Fibroblast of skin of left quadriceps (primary cell): ENCODE measurements at regions not wholly inside any gene's neighbourhood (a gene's known extent, or its start where the extent isn't known, plus 50 kb on each side); places are given as distances from the start of the nearest gene placed in this dataset.
"Not testable (repeated sequence)": the region's sequence is repeated elsewhere in the genome, so short reads cannot be mapped to it uniquely, and the experiment has no call there.

Experiments used
- DNase-seq, 2 experiments: peaks; one replicate each; pipeline ENCODE4 v3.0.0-alpha.2; 2013; ENCODE audit warnings: low read depth in 2 of 2

DNA sequence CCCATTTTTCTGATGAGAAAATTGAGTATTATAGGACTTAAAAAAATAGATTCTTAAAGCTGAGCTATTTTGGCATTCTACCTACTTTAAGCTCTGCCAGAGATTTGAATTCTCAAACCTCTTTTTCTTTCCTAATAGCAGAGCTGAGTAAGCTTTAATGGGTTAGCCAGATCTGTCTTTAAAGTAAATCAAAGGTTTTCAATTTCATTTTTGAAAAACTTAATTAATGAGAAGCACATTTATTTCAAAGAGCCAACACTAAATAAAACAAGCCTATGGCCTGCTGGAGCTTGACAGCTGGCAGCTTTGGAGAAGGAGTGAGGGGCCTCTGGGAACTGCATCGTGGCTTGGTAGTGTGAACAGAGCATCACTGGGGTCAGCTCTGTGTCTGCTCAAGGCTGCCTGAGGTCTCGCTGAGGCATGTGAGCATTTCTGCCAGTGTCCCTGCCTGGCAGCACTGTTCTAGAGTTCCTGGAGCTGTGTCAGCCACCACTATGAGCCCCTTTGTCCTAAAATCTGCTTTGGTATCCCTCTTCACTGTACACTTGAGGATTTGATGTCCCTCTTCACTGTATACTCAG, 50.4 kb upstream of the PRSS23 start:
- DNase-seq = no peak

DNA sequence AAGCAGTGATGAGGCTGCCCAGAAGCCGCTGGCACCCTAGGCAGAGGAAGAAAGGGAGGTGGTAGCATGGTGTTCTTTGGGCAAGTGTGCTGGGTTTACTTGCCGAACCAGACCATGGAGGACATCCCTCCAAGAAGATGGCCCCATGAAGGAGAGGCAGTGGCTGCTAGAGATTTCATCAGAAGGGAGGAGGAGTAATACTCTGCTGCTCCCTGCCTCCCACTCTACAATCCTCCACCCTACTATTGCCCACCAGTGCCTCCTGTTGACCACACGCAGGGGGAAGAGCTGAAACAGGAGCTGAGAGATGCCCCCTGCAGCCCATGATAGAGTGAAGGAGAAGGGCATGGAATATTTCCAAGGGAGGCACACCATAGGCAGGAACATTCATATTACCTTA, 51.0 kb upstream of the PRSS23 start:
- DNase-seq = no peak

DNA sequence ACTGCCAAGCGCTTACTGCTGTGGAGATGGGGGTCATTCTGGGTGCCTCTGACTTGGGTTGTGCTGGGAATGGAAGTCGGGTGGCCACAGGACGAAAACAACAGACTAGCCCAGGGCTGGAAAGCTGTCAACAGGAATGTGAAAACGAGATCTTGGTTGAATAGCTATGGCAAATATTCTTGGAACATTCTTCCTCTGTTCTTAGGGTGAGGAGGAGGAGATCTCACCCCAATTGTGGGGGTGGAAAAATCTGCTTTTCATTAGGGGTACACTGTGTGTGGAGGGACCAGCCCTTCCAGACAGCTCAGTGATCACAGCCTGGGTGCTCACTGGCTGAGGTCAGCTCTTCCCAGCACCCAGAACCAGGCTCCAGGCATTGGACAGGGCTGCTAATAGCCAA, 52.0 kb upstream of the PRSS23 start:
- DNase-seq = peak; percentile 84 to 86

DNA sequence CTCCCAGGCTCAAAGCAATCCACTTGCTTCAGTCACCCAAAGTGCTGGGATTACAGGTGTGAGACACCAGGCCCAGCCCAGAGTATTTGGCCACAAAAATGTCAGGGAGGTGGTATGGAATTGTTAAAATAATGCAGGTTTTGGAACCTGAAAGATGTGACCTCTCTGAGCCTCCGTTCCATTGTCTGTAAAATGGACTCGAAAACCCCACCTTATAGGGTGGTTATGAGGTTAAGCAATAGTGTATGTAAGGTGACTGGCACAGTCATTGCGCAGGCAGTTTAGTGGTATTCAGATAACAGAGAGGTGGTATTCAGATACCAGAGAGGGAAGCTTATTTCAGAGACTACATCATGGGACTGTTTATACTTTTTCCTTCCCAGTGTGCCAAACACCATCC, 52.5 kb upstream of the PRSS23 start:
- DNase-seq = no peak

DNA sequence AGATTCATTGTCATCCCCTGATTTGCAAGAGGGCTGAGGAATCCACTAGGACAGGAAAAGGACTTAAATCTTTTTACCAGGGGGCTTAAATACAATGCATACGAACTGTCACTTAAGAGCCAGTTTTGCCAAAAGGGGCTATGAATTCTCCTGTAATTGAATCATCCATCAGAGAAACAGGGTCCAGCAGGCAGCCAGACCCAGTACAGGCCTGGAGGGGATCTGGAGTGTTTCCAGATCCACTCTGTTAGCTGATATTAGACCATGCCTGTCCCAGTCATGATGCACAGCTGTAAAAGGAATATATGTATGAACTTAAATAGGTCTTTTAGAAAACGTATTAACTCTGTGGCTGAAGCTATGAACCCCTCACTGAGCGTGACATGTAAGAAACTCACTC, 53.8 kb upstream of the PRSS23 start:
- DNase-seq = no peak

DNA sequence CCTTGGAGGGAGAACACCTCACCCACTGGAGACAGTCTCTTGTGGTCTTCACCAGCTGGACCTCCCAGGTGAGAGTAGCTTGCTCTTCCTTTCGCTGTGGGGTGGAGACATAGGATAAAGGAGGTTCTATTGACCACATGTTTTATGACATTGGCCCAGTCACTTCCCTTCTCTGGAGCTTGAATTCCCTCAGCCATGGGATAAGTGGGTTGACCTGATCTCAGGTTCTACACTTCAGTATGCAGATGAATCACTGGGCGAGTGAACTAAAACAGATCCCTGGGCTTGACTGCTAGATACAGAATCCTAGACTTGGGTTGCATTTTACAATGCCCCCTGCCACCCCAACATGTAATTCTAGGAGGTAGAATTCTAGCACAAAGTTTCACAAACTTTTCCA, 54.8 kb upstream of the PRSS23 start:
- DNase-seq = no peak

DNA sequence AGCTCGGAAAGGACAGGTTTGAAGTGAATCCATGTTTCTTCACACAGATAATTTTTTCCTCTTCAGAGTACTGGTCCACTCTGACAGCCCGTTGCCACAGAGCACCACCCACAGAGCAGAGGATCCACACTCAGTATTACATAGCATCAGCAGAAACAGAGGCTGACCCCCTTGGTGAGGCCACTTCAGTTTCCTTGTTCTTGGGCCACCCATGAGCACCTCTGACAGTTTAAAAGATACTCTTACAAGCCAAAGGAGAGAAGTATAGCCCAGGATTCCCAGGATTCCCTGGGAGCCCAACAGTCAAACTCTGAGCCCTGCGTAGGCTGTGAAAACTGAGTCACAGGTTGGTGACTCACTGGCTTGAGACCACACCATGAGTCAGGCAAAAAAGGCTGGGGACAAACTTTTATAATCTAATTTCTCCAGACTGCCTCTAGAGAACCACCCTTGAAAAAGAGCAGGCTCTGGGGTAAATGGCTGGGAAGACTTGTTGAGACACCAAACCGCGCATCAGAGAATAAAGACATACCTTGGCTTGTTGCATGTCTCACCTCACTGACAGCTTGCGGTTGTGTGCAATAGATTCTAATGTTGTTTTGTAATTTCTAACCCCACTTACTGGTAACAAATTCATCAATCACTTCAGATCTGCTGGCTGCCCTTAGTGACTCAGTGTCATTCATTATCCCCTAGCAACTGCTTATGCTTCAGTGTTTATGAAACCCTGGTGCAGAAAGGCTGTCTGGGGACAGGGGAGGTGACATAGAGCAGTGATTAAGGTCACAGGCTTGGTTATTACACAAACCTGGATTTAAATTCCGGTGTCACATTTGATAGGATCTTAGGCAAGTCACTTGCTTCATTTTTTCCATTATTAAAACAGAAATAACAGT, 56.9 kb upstream of the PRSS23 start:
- DNase-seq = peak; percentile 96

DNA sequence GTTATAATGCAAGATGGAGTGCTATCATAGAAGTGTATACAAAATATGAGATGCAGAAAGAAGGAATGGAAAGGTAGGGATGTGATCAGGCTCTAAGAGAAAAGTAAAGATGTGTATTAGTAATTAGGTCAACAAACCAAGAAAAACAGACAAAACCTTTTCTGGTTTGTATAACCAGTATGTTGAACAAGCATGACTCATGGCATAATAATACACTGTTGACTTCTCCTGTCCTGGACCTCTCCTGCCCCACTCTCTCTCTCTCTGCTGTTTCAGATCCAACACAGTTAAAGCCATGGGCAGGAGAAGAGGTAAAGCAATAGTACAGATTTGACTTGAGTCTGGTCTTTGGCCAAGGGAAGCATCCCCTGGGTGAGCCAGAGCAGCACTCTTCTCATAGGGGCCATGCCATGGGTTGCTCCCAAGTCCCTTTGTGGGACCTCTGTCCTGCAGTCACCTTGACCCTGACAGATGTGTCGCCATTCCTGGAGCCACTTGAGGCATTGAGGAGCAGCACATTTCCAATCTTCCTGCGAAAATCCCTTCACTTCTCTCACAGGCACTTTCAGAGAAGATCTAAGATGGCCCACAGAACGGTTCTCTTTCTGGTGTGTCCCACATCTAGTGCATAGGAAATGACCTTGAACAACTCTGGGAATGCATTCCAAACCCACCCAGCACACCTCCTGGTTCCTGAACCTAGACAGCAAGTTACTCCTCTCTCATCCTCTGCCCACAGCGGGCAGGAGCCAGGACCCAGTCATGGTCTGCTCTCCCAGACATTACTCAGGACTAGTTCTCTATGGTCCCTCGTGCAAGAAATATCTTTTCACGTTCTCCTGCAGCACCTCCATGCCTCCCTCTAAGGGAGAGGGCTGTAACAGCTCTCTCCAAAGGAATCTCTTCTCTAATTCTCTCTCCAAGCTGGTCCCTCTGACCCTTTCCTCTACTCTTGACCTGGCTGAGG, 58.2 kb upstream of the PRSS23 start:
- peak in 1 of 2 experiments; percentile 37 for DNase-seq

DNA sequence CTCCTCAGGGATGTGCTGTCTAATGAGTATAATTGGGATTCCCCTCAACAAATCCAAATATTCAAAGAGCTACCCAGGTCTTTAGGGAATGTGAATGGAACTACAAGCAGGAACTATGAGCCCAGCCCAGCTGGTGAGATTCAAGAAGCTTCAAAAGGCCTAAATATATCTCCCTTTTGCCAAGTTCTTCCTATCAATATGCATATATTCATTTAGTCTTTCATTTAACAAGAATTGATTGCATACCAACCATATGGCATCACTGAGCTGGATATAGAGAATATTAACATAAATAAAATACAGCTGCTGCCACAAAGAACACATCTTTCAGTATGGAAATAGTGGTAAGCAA, 58.9 kb upstream of the PRSS23 start:
- DNase-seq = no peak

DNA sequence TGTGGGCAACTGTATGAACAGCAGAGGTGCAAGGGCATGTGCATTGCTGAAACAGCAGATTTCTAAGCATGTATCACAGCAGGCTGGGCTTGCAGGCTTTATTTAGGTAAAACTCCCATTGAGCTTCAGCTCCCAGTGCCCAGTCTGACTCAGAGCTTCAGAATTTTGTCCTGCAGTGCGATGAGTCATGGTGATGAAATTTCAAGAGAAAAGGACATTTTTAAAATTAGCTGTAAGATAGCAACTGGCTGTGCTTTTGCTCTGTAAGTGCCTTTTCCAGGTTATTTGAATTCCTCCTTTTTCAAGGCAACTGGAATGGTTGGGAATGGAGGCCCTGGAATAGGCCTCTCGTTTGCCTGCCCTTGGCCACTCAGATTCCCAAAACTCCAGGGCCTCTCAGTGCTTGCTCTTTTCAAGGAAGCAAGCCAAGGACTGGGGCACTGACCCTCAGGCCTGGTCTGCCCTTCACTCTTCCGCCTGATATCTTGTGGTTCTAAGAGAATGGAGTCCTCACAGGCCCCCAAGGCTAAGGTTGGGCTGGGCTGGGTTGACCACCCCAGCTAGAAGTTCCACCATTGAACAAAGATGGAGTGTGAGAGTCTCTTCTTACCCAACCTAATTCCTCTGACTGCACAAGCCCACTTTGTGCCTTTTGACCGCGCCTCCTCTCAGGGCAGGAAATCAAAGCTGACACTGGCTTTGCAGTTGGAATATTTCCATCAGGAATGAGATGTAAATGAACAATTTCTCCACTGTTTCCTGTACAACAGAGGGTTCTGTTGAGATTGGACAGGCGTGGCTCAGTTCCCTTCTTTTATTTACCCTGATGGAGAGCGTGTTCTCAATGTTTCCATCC, 59.5 kb upstream of the PRSS23 start:
- DNase-seq = peak; percentile 95

DNA sequence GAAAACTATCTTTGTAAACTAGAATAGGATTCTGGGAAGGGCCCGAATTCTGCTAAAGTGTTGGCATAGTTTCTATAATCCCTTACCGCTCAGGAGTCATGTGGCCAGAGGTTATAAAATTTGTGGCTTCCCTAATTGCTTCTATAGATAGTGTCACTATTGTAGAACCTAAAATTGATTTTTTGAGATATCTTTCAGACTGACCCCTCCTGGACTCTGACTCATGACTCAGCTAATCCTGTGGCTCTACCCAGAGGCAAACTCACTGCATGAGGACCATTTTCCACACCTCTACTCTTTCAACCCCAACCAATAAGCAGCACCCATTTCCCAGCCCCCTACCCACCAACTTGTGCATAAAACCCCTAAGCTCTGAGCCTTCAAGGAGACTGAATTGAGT, 61.8 kb upstream of the PRSS23 start:
- DNase-seq = no peak

DNA sequence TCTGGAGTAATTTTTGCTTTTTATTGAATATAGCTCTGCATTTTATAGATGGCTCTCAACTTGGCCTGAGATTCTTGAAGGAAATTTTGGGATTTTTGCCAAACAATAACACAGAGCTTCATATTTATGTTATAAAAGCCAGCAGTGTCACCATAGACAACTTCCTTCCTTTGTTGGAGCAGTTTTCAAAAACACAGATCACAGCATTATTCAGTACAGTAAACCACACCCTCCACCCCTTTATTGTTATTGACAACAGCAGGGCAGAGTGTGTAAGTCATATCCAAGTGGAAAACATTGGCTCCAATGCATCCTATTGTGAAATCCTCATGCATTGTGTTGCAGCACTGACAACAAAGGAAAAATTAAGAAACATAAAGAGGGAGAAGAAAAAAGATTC, 62.6 kb upstream of the PRSS23 start:
- DNase-seq = no peak

DNA sequence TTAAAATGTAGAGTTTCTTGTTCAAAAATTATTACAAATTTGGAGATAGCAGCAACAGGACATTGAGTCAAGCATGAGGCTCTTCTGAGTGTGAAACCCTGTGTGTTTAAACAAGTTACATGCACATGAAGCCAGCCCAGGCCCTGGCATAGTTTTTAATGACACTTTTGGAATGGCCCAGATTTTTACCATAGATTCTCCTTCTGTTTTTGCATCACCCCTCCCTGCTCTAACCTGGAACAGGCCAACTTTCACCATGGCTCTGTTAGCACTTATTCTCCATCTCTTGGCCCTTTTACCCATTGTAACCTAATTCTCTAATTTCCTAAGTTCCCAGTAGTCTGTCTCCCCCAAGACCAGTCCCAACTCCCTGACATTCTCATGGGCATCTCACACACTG, 63.1 kb upstream of the PRSS23 start:
- DNase-seq = no peak

DNA sequence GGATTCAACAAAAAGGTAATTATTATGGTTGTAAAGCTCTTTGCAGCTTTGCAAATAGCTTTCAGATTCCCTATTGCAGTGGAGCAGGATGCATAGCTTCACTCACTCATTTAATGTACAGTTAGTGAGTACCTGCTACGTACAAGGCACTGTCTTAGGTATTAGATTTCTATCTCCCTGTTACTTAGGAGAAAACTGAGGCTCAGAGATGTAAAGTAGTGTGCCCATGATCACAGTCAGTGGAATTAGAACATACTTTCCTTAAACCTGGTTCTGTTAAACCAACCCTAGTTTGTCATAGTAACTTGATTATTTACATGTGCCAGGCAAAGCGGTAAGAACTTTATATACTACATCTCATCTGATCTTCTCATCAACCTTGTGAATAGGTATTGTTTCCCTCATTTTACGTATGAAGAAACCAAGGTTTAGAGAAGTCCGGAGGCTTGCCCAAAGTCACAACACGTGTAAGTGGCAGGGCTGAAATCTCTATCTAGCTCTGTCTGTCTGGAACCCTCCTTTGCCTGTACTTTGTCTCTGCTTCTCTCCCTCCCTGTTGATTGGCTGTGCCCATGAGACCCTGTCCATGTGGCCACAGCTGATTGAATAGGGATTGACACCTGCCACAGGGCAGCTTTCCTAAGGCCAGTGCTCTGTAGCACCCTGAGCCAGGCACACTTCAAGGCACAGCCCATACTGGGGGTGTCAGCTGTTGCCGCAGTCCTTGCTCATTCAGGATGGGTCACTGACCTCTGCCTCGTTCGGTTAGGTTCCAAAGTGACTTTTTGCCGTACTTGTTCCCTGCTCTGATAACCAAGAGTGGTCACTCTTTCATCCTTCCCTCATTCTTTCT, 63.8 kb upstream of the PRSS23 start:
- DNase-seq = no peak

DNA sequence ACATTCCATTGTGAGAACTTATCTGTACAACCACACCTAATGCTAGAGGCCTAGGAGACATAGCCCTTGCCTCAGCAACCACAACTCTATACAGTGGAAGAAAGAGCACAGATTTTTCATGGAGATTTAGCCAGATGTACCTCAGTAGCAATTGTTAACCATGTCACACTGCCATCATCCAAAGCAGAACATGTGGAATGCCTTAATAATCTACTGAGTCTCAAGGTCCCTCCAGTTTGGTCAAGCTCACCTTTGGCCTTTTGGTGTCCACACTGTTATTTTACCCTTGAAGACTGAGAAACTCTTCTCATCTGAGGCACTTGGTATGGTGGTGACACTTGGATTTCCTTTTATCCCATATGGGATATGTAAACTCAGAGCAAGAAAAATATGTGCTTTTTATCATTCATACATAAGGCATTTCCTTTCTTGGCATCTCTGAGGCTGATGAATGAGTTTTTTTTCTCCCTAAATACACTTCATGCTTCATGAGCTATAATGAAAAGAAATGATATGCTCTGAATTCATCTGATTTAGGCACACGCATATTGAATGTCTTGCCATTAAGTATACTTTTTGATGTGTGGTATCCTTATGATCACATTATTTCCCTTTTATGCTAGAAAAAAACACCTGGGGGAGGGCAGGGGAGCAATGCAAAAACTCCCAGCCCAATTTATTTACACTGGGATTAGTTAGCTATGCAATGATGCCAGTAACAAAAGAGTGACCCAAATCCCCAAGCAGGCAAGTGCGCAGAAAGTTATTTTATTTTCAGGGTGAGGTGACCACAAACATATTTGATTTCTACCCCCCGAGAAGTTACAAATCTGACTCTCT, 63.3 kb upstream of the ME3 start:
- peak; percentile 70 for DNase-seq

DNA sequence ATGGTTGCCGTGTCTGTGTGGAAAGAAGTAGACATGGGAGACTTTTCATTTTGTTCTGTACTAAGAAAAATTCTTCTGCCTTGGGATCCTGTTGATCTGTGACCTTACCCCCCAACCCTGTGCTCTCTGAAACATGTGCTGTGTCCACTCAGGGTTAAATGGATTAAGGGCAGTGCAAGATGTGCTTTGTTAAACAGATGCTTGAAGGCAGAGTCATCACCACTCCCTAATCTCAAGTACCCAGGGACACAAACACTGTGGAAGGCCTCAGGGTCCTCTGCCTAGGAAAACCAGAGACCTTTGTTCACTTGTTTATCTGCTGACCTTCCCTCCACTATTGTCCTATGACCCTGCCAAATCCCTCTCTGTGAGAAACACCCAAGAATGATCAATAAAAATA, 60.3 kb upstream of the ME3 start:
- DNase-seq = not testable (repeated sequence)

DNA sequence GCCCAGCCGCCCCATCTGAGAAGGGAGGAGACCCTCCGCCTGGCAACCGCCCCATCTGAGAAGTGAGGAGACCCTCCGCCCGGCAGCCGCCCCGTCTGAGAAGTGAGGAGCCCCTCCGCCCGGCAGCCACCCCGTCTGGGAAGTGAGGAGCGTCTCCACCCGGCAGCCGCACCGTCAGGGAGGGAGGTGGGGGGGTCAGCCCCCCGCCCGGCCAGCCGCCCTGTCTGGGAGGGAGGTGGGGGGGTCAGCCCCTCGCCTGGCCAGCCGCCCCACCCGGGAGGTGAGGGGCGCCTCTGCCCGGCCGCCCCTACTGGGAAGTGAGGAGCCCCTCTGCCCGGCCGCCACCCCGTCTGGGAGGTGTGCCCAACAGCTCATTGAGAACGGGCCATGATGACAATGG, 59.9 kb upstream of the ME3 start:
- DNase-seq = not testable (repeated sequence)

DNA sequence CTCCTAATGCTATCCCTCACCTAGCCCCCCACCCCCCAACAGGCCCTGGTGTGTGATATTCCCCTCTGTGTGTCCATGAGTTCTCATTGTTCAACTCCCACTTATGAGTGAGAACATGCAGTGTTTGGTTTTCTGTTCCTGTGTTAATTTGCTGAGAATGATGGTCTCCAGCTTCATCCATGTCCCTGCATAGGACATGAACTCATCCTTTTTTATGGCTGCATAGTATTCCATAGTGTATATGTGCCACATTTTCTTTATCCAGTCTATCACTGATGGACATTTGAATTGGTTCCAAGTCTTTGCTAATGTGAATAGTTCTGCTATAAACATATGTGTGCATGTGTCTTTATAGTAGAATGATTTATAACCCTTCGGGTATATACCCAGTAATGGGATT, 57.2 kb upstream of the ME3 start:
- DNase-seq = not testable (repeated sequence)

DNA sequence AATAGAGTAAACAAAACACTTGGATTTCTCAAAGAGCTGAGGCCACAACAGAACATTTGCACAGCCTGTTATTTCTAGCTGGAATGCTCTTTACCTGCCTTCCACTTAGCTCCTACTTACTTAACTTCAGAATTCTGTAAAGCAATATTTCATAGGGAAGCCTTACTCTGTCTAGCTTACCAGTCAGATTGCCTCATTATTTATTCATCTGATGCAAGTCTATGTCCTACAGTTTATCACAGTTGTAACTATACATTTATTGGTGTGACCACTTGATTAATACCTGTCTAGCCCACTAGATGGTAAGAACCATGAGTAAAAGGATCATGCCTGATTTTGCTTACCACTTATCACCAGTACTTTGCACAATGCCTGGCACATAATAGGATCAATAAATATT, 56.1 kb upstream of the ME3 start:
- no peak for DNase-seq
